Caco-2 (cell line): ENCODE measurements at regions not wholly inside any gene's neighbourhood (a gene's known extent, or its start where the extent isn't known, plus 50 kb on each side); places are given as distances from the start of the nearest gene placed in this dataset.

ENCODE experiments used
- BruUV-seq: library from RNA; stranded (reverse); fragments of 400-500 nt; replicated peaks from 2 replicates; lab custom pipeline; 2021; lab: Mats Ljungman, UMichigan
- CTCF ChIA-PET: fragments of 300-600 bp; sonication (Branson Sonifier 250); formaldehyde crosslinking; loops from one replicate; lab custom pipeline; 2022; ENCODE audit warnings: antibody characterized with exemption; lab: Charles Lee
- POLR2A ChIA-PET: fragments of 300-600 bp; sonication (Branson Sonifier 250); formaldehyde crosslinking; loops from one replicate; lab custom pipeline; 2022; ENCODE audit warnings: antibody characterized with exemption; lab: Charles Lee
- DNase-seq, 2 experiments: peaks; one replicate each; pipeline versions ENCODE4 v3.0.0 to v3.0.0-alpha.2; 2020 to 2022
- H3K27me3 ChIP-seq: replicated peaks from 2 replicates; pipeline ENCODE4 v1.6.0; 2011; ENCODE audit warnings: low read length; ENCODE audit not compliant: control insufficient read depth, insufficient read depth
- H3K36me3 ChIP-seq: 2 replicates; pipeline ENCODE4 v1.5.1; 2011; ENCODE audit warnings: low read length; ENCODE audit not compliant: control insufficient read depth, insufficient read depth
- H3K4me1 ChIP-seq: fragments of 250-450 bp; sonication (Bioruptor Pico); 2 replicates; pipeline ENCODE4 v1.5.1; 2020; ENCODE audit warnings: mild to moderate bottlenecking
- H3K4me3 ChIP-seq: 2 replicates; pipeline ENCODE4 v1.5.1; 2011; ENCODE audit warnings: low read depth, mild to moderate bottlenecking, control low read depth, low read length
- H3K9me3 ChIP-seq: fragments of 250-450 bp; sonication (Bioruptor Pico); 2 replicates; pipeline ENCODE4 v1.5.1; 2020; ENCODE audit warnings: mild to moderate bottlenecking, moderate library complexity
- H3K27ac Mint-ChIP-seq: one replicate; pipeline ENCODE4 v1.8.0; 2022; ENCODE audit warnings: mixed read lengths; ENCODE audit not compliant: unreplicated experiment
- H3K27me3 Mint-ChIP-seq: one replicate; pipeline ENCODE4 v1.8.0; 2022; ENCODE audit warnings: mixed read lengths; ENCODE audit not compliant: insufficient read depth, unreplicated experiment
- H3K36me3 Mint-ChIP-seq: one replicate; pipeline ENCODE4 v1.8.0; 2022; ENCODE audit warnings: mild to moderate bottlenecking, mixed read lengths; ENCODE audit not compliant: insufficient read depth, unreplicated experiment
- H3K4me1 Mint-ChIP-seq: one replicate; pipeline ENCODE4 v1.8.0; 2022; ENCODE audit warnings: low read depth, mixed read lengths; ENCODE audit not compliant: unreplicated experiment
- H3K4me3 Mint-ChIP-seq: one replicate; pipeline ENCODE4 v1.8.0; 2022; ENCODE audit warnings: mild to moderate bottlenecking, moderate library complexity, mixed read lengths; ENCODE audit not compliant: unreplicated experiment
- H3K9me3 Mint-ChIP-seq: one replicate; pipeline ENCODE4 v1.8.0; 2022; ENCODE audit warnings: mixed read lengths; ENCODE audit not compliant: unreplicated experiment
- CTCF ChIP-seq, 2 experiments: fragments of 200-600 bp in 1 of 2; IDR thresholded peaks; 1 replicate in 1 of 2; 2 replicates in 1 of 2; pipeline versions ENCODE4 v1.5.1 to v1.8.0; 2011 to 2022; ENCODE audit warnings: antibody characterized with exemption in 1 of 2, control low read depth in 1 of 2, inconsistent platforms in 1 of 2, low read depth in 1 of 2, low read length in 1 of 2, mild to moderate bottlenecking in 1 of 2, moderate library complexity in 1 of 2; ENCODE audit not compliant: insufficient read depth in 1 of 2, severe bottlenecking in 1 of 2, unreplicated experiment in 1 of 2
- intact Hi-C: fragments of 100-400 bp; cut with micrococcal nuclease; formaldehyde crosslinking; loops from one replicate; pipeline ENCODE4 v1.10.0; 2022; ENCODE audit not compliant: unreplicated experiment

GRCh38 chr5:66503203-66503789 lies 92.9 kb upstream of the MAST4 start:
- H3K36me3 ChIP-seq = no peaks in the 10 kb centered on the region
- intact Hi-C loops = no loop called here
- no peaks in the 10 kb centered on the region for H3K4me1 Mint-ChIP-seq
- no peaks in the 10 kb centered on the region for H3K9me3 ChIP-seq
- no TSS peak for BruUV-seq
- H3K27ac Mint-ChIP-seq = no peak overlapping the region
- H3K27me3 Mint-ChIP-seq = no peaks in the 10 kb centered on the region
- H3K27me3 ChIP-seq = no peaks in the 10 kb centered on the region; the same call in 1 of the 2 replicates
- no peak overlapping the region for H3K4me3 Mint-ChIP-seq
- H3K4me1 ChIP-seq = no peaks in the 10 kb centered on the region
- no peak overlapping the region for H3K4me3 ChIP-seq
- no peak for DNase-seq
- CTCF ChIA-PET = no interaction called here
- no peak for TF ChIP-seq CTCF (IDR thresholded peaks at IDR 0.05; ENCODE audit: insufficient read depth in 1 of 2, low read depth in 1 of 2, low read length in 1 of 2, severe bottlenecking in 1 of 2, unreplicated experiment in 1 of 2)
- H3K9me3 Mint-ChIP-seq = no peaks in the 10 kb centered on the region
- H3K36me3 Mint-ChIP-seq = no peaks in the 10 kb centered on the region
- POLR2A ChIA-PET = no interaction called here

- Mint-ChIP-seq H3K27ac (no peak overlapping the region), H3K4me3 (no peak overlapping the region), H3K27me3 (no peaks in the 10 kb centered on the region), H3K4me1 (no peaks in the 10 kb centered on the region), H3K36me3 (no peaks in the 10 kb centered on the region), H3K9me3 (no peaks in the 10 kb centered on the region)
- no peak for TF ChIP-seq CTCF (IDR thresholded peaks at IDR 0.05; ENCODE audit: insufficient read depth in 1 of 2, low read depth in 1 of 2, low read length in 1 of 2, severe bottlenecking in 1 of 2, unreplicated experiment in 1 of 2)
- H3K36me3 ChIP-seq = no peaks in the 10 kb centered on the region
- no TSS peak for BruUV-seq
- H3K4me3 ChIP-seq = no peak overlapping the region
- no peaks in the 10 kb centered on the region for H3K9me3 ChIP-seq
- DNase-seq = no peak
- no peaks in the 10 kb centered on the region for H3K27me3 ChIP-seq
- ChIA-PET CTCF (no interaction called here), POLR2A (no interaction called here)
- intact Hi-C loops = no loop called here
- no peaks in the 10 kb centered on the region for H3K4me1 ChIP-seq
Measured at GRCh38 chr5:66507106-66507505, 89.1 kb upstream of the MAST4 start.

GRCh38 chr5:66511491-66511890 lies 84.7 kb upstream of the MAST4 start:
- TF ChIP-seq CTCF (IDR thresholded peaks at IDR 0.05; ENCODE audit: insufficient read depth in 1 of 2, low read depth in 1 of 2, low read length in 1 of 2, severe bottlenecking in 1 of 2, unreplicated experiment in 1 of 2) = no peak
- no peak for DNase-seq
- Mint-ChIP-seq H3K36me3 (no peaks in the 10 kb centered on the region), H3K9me3 (no peaks in the 10 kb centered on the region), H3K27ac (no peak overlapping the region), H3K4me3 (no peak overlapping the region), H3K27me3 (peaks cover under 1% of the 10 kb centered on the region), H3K4me1 (no peaks in the 10 kb centered on the region)
- no peak overlapping the region for H3K4me3 ChIP-seq
- no peaks in the 10 kb centered on the region for H3K36me3 ChIP-seq
- intact Hi-C loops = no loop called here
- no TSS peak for BruUV-seq
- POLR2A ChIA-PET = no interaction called here
- CTCF ChIA-PET = no interaction called here
- no peaks in the 10 kb centered on the region for H3K4me1 ChIP-seq
- H3K27me3 ChIP-seq = no peaks in the 10 kb centered on the region
- no peaks in the 10 kb centered on the region for H3K9me3 ChIP-seq
